ENCODE measurements at regions not wholly inside any gene's neighbourhood (a gene's known extent, or its start where the extent isn't known, plus 50 kb on each side); places are given as distances from the start of the nearest gene placed in this dataset.
"Not testable (repeated sequence)": the region's sequence is repeated elsewhere in the genome, so short reads cannot be mapped to it uniquely, and the experiment has no call there.

- no peak for DNase-seq (ENCODE audit: low read depth in 4 of 4, low spot score in 3 of 4)
Measured at GRCh38 chr6:115814907-115815306, 245.8 kb downstream of the FRK start.

DNA sequence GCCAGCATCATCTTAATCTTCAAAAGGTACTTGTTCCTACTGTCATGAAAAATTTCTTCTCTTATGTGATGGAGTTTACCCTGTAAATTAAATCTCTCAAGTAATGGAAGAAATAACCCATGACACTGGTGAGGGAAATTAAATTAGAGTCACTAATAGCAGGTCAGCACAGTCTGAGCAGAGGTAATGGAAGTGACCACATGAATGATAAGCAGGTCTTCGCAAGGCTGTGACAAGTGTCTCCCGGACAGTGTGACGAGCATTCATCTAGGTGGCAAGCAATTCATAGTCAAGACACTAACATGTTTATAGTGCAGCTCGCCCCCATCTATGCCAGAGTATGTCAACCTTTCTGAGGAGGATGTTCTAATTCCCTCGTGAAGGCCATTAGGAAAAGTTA lies 249.2 kb downstream of the FRK start:
- no peak for DNase-seq (ENCODE audit: low read depth in 4 of 4, low spot score in 3 of 4)

- no peak for DNase-seq (ENCODE audit: low read depth in 4 of 4, low spot score in 3 of 4)
Measured at GRCh38 chr6:115798229-115798628, 262.5 kb downstream of the FRK start.

GRCh38 chr6:115796829-115797228 lies 263.9 kb downstream of the FRK start:
- DNase-seq (ENCODE audit: low read depth in 4 of 4, low spot score in 3 of 4): no peak

DNA sequence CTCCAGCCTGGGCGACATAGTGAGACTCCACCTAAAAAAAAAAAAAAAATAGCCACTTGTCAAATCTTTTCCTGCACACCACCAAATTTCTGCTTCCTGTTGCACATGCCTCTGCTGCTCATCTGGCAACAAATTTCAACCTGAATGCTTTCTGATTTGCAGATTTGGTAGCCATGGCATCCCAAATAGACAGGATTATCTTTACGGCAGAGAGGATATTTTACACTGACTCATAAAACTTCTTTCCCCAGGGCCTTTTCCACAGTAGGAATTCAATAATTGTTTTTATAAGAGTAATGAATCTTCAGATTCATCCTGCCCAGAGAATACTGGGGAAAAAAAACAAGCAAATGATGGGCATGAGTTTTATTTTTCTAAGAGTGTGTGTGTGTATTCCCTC lies 264.6 kb downstream of the FRK start:
- no peak for DNase-seq (ENCODE audit: low read depth in 4 of 4, low spot score in 3 of 4)

DNA sequence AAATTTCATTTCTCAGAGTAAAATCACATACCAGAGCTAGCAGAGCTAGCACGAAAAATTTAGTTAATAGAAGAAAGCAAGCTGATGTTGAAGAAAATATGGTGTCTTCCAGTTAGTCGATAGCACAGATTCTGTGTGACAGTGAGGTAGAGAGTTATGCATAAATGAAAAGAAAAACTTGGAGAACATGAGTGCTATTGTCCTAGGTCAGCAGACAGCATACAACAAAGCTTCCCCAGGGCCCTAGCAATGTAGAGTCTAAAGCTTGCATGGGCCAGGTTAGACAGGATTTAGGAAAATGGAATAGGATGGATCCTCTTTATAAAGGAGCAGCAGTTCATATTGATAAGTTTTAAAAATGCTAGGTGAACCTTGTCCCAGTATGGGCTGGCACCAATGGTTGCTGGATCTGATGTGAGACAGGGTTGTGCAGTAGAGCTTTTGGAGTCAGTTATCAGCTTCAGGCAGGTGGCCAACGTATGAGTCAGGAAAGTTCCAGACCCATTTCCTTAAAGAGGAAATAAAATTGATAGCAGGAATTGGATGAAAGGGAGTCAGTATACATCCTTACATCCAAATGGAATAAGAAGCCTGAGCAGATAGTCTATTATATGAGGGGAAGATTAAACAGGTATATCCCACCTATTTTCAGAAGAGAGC lies 277.2 kb downstream of the FRK start:
- no peak for DNase-seq (ENCODE audit: low read depth in 4 of 4, low spot score in 3 of 4)

DNA sequence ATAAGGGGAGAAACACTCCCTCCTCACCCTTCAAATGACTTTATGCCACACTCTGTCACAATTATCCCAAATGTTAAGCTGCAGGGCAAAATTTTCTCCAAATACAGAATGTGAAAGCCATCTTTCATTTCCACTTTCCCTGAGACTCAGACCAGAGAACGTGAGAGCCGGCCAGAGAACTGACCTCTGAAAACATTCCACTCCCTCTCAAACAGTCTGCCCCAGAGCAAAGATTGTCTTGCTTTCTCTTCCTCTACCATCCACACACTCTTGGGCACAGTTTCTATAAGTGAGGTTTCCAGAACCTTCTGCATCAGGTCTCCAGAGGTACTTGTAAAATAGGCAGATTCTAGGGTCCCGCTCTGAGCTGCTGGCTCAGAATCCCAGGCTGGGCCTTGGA lies 278.1 kb downstream of the FRK start:
- DNase-seq (ENCODE audit: low read depth in 4 of 4, low spot score in 3 of 4): no peak

GRCh38 chr6:115773741-115774140 lies 286.9 kb downstream of the FRK start:
- DNase-seq (ENCODE audit: low read depth in 4 of 4, low spot score in 3 of 4): no peak

DNA sequence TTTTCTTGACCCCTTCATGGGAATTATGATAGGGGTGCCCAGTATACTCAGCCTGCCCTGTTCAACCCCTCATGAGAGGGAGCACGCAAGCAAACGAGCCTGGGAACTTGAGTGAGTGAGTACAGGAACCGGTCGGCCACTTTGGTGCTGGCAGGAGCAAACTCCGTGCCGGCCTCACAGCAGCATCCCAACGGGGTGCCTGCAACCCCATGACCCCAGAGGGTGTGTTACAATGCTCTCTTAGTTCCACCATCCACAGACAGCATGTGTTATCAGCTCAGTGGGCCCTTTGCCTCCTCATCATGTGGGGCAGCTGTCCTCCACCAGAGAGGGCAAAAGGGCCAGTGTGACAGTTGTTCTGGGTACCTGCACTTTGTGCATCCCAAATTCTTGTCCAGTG lies 289.8 kb downstream of the FRK start:
- DNase-seq (ENCODE audit: low read depth in 4 of 4, low spot score in 3 of 4): no peak

DNA sequence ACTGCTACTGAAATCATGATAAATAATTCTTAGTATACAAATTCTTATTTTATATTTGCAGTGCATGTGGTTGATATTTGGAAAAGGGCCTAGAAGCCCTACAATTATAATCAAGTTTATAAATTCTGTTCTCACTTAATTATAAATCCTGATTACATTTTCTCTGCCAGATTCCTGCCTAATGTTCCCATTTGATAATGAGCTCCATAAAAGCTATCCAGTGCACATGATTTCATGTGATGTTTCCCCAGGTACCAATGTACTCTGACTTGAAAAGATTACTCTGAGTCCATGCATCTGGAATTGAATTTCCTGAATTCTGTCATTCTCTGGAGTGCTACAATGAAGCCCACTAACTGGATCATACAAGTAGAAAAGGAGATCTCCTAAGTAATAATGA lies 292.2 kb downstream of the FRK start:
- DNase-seq (ENCODE audit: low read depth in 4 of 4, low spot score in 3 of 4): no peak

DNA sequence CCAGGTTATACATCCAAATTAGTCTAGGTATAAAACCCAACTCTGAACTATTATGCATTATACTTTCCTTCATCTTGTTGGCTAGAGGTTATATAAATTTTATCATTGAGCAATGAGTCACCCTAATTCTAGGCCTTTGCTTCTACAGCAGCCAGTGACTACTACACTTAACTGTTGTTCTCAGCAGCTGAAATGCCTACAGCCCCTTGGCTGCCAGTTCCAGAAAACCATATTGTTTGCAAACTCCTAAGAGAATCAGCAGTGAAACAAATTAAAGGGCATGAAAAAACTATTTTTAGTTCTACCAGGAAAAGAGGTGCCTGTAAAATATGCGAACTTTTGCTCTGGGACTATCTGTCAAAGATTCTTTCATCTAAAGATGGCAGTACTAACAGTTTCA lies 292.8 kb downstream of the FRK start:
- no peak for DNase-seq (ENCODE audit: low read depth in 4 of 4, low spot score in 3 of 4)

DNA sequence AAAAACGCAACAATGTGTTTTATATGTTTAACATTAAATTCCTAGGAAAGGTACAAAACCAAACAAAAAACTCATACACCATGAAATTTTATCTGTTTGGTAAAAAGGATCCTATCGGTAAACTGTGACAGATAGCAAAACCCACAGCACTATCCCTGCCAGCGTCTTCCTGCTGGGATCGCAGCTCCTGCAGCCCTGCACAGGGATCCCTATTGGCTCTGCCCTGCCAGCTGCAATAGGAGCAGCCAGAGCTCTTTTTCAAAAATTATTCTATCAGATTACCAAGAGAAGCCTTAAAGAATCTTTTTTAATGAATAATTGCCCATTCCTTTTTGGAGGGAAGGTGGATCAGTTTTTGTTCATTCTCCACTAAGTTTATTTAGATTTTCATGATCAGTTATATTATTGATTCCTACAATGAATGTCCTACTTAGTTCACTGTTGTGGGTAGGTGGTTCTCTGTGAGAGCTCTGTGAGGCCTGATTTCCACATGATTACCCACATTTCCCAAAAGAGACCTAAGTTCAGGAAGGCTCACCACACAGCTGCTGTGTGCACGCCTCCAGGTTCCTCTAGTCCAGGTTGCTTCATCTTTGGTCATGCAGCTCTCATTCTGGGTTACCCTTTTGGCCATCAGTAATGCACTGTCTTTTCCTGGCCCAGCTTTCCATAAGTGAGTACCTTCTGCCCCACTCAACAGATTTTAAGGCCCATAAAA lies 293.8 kb downstream of the FRK start:
- peak in 1 of 4 donors; percentile 3 for DNase-seq (ENCODE audit: low read depth in 4 of 4, low spot score in 3 of 4)

DNA sequence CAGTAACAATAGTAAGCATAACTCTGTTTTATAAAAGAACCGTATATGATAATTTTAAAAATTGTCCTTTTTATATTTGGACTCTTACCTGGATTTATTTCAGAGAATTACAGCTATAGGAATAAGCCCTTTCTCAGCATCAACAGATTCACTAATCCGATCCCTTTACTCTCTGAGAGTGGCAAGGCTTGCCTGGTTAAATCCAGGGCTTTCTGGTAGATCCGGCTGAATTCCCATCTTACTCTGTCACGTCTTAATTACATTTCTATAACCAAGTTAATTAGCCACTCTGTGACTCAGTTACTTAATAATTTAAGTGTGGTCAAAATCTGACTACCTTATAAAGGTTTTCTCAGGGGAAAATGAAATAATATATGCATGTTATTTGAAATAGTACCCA lies 294.7 kb downstream of the FRK start:
- DNase-seq (ENCODE audit: low read depth in 4 of 4, low spot score in 3 of 4): no peak

DNA sequence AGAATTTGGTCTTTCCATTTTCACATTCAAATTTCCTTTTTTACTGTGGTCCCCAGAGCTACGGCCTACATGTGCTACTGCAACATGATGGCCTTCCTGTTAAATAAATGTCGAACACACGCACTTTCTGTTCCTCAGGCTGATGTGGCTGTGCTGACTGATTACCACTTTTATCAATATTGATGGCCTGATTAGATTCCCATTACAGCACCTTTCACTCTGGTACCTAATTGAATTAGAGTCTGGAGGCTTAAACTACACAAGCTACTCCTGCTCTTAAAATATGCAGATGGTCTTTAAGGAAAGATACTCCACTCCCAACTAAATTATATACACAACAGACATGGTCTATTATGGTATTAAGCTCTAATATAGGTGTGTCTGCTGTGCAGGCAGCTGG lies 301.6 kb downstream of the FRK start:
- no peak for DNase-seq (ENCODE audit: low read depth in 4 of 4, low spot score in 3 of 4)

- no peak for DNase-seq (ENCODE audit: low read depth in 4 of 4, low spot score in 3 of 4)
Measured at GRCh38 chr6:115753446-115753845, 307.2 kb downstream of the FRK start.

DNA sequence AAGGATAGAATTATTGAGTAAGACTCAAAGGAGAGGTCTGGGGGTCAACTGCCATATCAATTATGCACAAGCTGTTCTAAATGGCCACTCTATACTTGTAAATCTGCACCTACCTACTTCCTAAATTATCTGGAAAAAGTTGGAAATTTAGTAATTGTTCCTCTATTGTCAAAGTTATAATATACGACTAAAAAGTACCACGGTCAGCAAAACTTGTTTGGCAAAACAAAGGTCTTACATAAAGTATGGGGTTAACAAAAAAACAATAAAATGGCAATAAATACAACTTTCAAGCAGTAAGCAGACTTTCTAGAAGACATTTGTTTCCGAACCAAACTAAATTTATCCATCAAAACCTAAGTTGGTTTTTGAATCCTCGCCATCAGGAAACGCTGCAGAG lies 309.7 kb downstream of the FRK start:
- DNase-seq (ENCODE audit: low read depth in 4 of 4, low spot score in 3 of 4): no peak

DNA sequence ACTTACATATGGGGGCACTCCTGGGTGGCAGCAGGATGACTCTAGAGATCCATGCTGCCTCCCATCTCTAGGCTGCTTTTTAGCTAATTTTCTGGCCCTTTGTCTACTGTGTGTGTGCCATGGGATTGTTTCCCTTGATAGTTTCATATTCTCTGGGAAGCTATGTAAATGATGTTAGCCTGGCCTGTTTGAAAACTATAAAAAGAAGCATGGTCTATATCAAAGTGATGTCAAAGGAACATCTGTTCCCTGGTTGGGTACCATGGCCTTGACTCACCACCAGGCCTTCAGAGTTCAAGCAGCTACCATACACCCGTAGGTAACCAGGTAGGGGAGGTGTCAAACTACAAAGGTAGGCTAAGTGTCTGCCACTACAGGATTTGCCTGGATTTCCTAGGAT lies 310.4 kb downstream of the FRK start:
- no peak for DNase-seq (ENCODE audit: low read depth in 4 of 4, low spot score in 3 of 4)

DNA sequence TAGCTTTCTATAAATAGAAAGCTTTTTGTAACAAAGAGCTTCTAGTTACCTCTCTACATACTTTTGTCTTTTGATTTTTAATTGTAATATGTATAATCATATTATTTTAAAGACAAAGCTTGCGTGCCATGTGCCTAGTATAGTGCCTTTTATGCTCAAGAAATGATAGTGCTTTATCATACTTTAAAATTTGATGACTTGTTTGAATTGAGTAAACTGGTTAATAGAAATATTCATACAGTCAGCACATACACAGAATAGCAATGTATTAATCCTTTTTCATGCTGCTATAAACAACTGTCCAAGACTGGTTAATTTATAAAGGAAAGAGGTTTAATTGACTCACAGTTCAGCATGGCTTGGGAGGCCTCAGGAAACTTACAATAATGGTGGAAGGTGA lies 313.0 kb downstream of the FRK start:
- DNase-seq (ENCODE audit: low read depth in 4 of 4, low spot score in 3 of 4): no peak

DNA sequence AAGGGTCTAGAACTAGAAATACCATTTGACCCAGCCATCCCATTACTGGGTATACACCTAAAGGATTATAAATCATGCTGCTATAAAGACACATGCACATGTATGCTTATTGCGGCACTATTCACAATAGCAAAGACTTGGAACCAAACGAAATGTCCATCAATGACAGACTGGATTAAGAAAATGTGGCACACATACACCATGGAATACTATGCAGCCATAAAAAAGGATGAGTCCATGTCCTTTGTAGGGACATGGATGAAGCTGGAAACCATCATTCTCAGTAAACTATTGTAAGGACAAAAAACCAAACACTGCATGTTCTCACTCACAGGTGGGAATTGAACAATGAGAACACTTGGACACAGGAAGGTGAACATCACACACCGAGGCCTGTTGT lies 314.1 kb downstream of the FRK start:
- not testable (repeated sequence) for DNase-seq (ENCODE audit: low read depth in 4 of 4, low spot score in 3 of 4)

DNA sequence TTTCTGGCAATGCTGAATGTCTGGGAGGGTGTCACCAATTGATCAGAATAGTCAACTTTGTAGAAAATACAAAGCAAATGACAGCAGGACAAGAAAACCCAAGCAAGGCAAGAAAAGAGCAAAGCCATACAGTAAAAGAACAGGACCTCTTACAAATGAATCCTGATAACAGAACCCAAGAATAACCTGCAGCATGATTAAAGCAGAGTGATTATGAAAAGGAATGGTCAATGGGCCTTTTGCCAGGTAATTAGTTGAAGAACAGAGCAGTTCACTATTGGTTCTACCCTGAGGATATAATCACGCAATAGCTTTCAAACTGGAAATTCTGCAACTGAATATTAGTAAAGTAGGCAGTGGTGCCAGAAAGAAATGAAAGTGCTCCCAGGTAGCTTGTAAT lies 319.8 kb downstream of the FRK start:
- DNase-seq (ENCODE audit: low read depth in 4 of 4, low spot score in 3 of 4): no peak

- DNase-seq (ENCODE audit: low read depth in 4 of 4, low spot score in 3 of 4): no peak
Measured at GRCh38 chr6:115735610-115736009, 325.1 kb downstream of the FRK start.

DNA sequence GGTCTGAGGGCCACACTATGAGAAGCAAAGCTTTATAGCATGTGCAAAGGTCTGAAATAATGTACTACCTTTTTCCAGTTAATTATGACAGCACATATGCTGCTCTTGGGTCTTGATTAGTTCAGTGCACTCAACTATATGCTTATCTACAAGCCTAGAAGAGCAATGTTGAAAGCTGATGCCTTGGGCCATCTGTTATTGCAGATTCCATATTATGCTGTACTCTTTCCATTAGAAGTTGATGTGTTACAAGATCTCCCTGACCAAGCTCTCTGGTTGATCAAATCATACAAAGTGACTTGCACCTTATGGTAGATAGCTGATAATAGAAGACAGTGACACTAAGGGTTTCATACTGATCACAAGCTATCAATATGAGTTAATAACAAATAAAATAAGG lies 327.3 kb downstream of the FRK start:
- DNase-seq (ENCODE audit: low read depth in 4 of 4, low spot score in 3 of 4): no peak

GRCh38 chr6:115729036-115729435 lies 331.7 kb downstream of the FRK start:
- DNase-seq (ENCODE audit: low read depth in 4 of 4, low spot score in 3 of 4): no peak

All from left renal pelvis (tissue), 4 donors.